ENCODE measurements at regions not wholly inside any gene's neighbourhood (a gene's known extent, or its start where the extent isn't known, plus 50 kb on each side); places are given as distances from the start of the nearest gene placed in this dataset.

- TF ChIP-seq MAX (IDR thresholded peaks at IDR 0.05) = no peak
- no peak for TF ChIP-seq NRF1 (IDR thresholded peaks at IDR 0.05; ENCODE audit: low read depth, low read length)
- TF ChIP-seq CBX8 (IDR thresholded peaks at IDR 0.05; ENCODE audit: borderline replicate concordance, low read depth, low read length) = no peak
- no peak for TF ChIP-seq GTF2F1 (IDR thresholded peaks at IDR 0.05; ENCODE audit: borderline replicate concordance, low read depth, low read length)
- TF ChIP-seq CTBP2 (IDR thresholded peaks at IDR 0.05; ENCODE audit: borderline replicate concordance, insufficient read depth, insufficient read length, low read length) = no peak
- no peak for TF ChIP-seq NANOG (IDR thresholded peaks at IDR 0.05; ENCODE audit: insufficient read depth, low read depth, low read length, poor library complexity, severe bottlenecking)
- TF ChIP-seq SUZ12 (IDR thresholded peaks at IDR 0.05; ENCODE audit: low read length) = no peak
- TF ChIP-seq POLR2AphosphoS5 (IDR thresholded peaks at IDR 0.05; ENCODE audit: low read depth, low read length) = no peak
- no peak for TF ChIP-seq SIRT6 (IDR thresholded peaks at IDR 0.05; ENCODE audit: low read length)
- TF ChIP-seq, protein P1, sequence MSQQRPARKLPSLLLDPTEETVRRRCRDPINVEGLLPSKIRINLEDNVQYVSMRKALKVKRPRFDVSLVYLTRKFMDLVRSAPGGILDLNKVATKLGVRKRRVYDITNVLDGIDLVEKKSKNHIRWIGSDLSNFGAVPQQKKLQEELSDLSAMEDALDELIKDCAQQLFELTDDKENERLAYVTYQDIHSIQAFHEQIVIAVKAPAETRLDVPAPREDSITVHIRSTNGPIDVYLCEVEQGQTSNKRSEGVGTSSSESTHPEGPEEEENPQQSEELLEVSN (IDR thresholded peaks at IDR 0.05) = no peak
- TF ChIP-seq BACH1 (IDR thresholded peaks at IDR 0.05; ENCODE audit: low read length) = no peak
- TF ChIP-seq SRF (IDR thresholded peaks at IDR 0.05; ENCODE audit: low read depth, low read length) = no peak
- CTCF ChIA-PET (ENCODE audit: partially characterized antibody) = no interaction called here
Observed at GRCh38 chr6:109297406-109298110, 84.7 kb downstream of the CD164 start.

More at GRCh38 chr6:109297406-109298110, 84.7 kb downstream of the CD164 start:
- Histone ChIP-seq H3K23ac (ENCODE audit: insufficient read length) (no peak overlapping the region), H3K56ac (replicated peaks; ENCODE audit: insufficient read length, low read depth, low read length) (no peak overlapping the region), H3K27ac (ENCODE audit: low read depth, low read length) (no peak overlapping the region), H3K4me3 (ENCODE audit: extremely low read depth in 1 of 4, insufficient read depth in 2 of 4, low read depth in 3 of 4, low read length in 4 of 4) (no peak overlapping the region), H4K20me1 (replicated peaks in 1 of 2; ENCODE audit: control insufficient read depth in 1 of 2, insufficient read depth in 2 of 2, low read length in 2 of 2) (no peaks in the 10 kb centered on the region), H2AFZ (ENCODE audit: low read length) (peak overlapping the region; percentile 94), H3K79me2 (ENCODE audit: control insufficient read depth in 1 of 2, insufficient read depth in 2 of 2, low read length in 2 of 2) (no peaks in the 10 kb centered on the region), H2BK12ac (ENCODE audit: low read depth, low read length) (no peak overlapping the region), H4K8ac (ENCODE audit: extremely low read depth, insufficient read depth, low read length) (no peak overlapping the region), H3K4ac (replicated peaks; ENCODE audit: insufficient read length, low read depth, low read length) (no peak overlapping the region), H2BK120ac (replicated peaks; ENCODE audit: low read depth, low read length) (no peak overlapping the region), H2BK5ac (ENCODE audit: low read depth, low read length) (no peak overlapping the region), H3K79me1 (ENCODE audit: low read depth, low read length) (no peaks in the 10 kb centered on the region), H4K91ac (replicated peaks; ENCODE audit: insufficient read length, low read length) (no peak overlapping the region), H2BK15ac (ENCODE audit: low read length) (no peak overlapping the region), H3K4me1 (replicated peaks in 1 of 4; ENCODE audit: control insufficient read depth in 3 of 4, insufficient read depth in 4 of 4, low read length in 3 of 4) (peaks cover 0 to 9% (median 4%) of the 10 kb centered on the region in 4 experiments; a peak in 4 of 7 replicates), H3K14ac (ENCODE audit: insufficient read length) (no peak overlapping the region), H3K9ac (replicated peaks in 1 of 4; ENCODE audit: extremely low read depth in 1 of 4, low read depth in 3 of 4, low read length in 3 of 4) (no peak overlapping the region; a peak in 1 of 7 replicates), H2BK20ac (ENCODE audit: low read length) (no peak overlapping the region), H3K23me2 (ENCODE audit: low read depth, low read length) (no peaks in the 10 kb centered on the region), H3K36me3 (ENCODE audit: control insufficient read depth in 2 of 4, insufficient read depth in 4 of 4, low read length in 3 of 4) (no peaks in the 10 kb centered on the region), H2AK5ac (ENCODE audit: low read depth, low read length) (no peak overlapping the region; the same call in 1 of the 2 replicates), H3K9me3 (ENCODE audit: insufficient read depth in 2 of 2, low read depth in 1 of 2, low read length in 1 of 2) (no peaks in the 10 kb centered on the region), H3K18ac (ENCODE audit: extremely low read depth, low read length) (peak overlapping the region; percentile 24; the same call in 1 of the 2 replicates), H3K4me2 (ENCODE audit: insufficient read depth in 1 of 2, low read depth in 2 of 2, low read length in 2 of 2) (no peak overlapping the region), H3K27me3 (replicated peaks in 1 of 4; ENCODE audit: control insufficient read depth in 3 of 4, extremely low read depth in 1 of 4, insufficient read depth in 3 of 4, low read length in 3 of 4) (0 out of 7 replicates have a peak, but pooled peaks cover 0 to 3% (median 0%) of the 10 kb centered on the region in 4 experiments), H4K5ac (ENCODE audit: insufficient read length, low read depth, low read length) (no peak overlapping the region)
- DNase-seq (ENCODE audit: low read depth in 1 of 2, low spot score in 2 of 2) (no peak), FAIRE-seq (no peak)
- POLR2A ChIA-PET (ENCODE audit: partially characterized antibody) = no interaction called here
- WGBS, 2 experiments (ENCODE audit: extremely low coverage in 1 of 2, insufficient coverage in 1 of 2, insufficient read length in 1 of 2, insufficient replicate concordance in 2 of 2, low coverage in 1 of 2, low lambda C conversion rate in 2 of 2, missing lambda C conversion rate in 1 of 2) = 80% methylated on average over 6 of the region's 6 CpGs; no CpG with 5 or more reads in 1 of the 2 experiments
